ENCODE measurements at regions not wholly inside any gene's neighbourhood (a gene's known extent, or its start where the extent isn't known, plus 50 kb on each side); places are given as distances from the start of the nearest gene placed in this dataset.

DNA sequence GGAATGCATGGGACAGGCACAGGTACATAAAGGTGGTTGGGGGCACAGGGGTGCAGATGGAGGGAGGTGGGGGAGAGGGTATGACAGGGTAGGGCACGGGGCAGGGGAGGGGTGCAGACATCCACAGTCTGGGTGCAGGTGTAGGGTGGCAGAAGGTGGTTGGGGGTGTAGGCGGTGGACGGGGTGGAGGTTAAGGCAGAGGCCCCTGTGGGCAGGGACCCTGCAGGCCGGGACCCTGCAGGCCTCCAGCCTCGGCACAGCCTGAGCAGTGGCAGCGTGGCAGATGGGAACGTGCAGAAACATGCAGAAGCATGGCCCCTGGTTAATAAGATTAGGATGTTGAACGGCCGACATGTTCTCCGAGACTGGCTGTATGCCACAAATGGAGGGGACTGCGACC, 115.2 kb downstream of the RBFOX3 start:
- H3K27ac ChIP-seq (ENCODE audit: low read length): no peak overlapping the region
- no peak overlapping the region for H3K4me3 ChIP-seq (ENCODE audit: low read length)
- H2AFZ ChIP-seq (ENCODE audit: low read depth, low read length): no peak overlapping the region
- H3K79me2 ChIP-seq (replicated peaks; ENCODE audit: insufficient read depth, low read length): no peaks in the 10 kb centered on the region
- H3K9ac ChIP-seq (ENCODE audit: low read length): no peak overlapping the region
- no peaks in the 10 kb centered on the region for H4K20me1 ChIP-seq (ENCODE audit: insufficient read depth)
- no peaks in the 10 kb centered on the region for H3K9me2 ChIP-seq (ENCODE audit: insufficient read depth, low read length)
- H3K36me3 ChIP-seq (ENCODE audit: insufficient read depth, low read length): no peaks in the 10 kb centered on the region
- H3K27me3 ChIP-seq (ENCODE audit: insufficient read depth, low read depth, low read length): no peaks in the 10 kb centered on the region
- no peak for TF ChIP-seq MXI1 (conservative IDR thresholded peaks at IDR 0.05; ENCODE audit: poor library complexity, severe bottlenecking)
- no peak for TF ChIP-seq SMC3 (conservative IDR thresholded peaks at IDR 0.05; ENCODE audit: poor library complexity)
- TF ChIP-seq EZH2 (IDR thresholded peaks at IDR 0.05; ENCODE audit: borderline replicate concordance, insufficient read depth, low read length, poor library complexity, severe bottlenecking): no peak
- TF ChIP-seq EP300 (conservative IDR thresholded peaks at IDR 0.05; ENCODE audit: poor library complexity, severe bottlenecking): no peak
- no peak for TF ChIP-seq RAD21 (conservative IDR thresholded peaks at IDR 0.05)
- TF ChIP-seq, protein P1, sequence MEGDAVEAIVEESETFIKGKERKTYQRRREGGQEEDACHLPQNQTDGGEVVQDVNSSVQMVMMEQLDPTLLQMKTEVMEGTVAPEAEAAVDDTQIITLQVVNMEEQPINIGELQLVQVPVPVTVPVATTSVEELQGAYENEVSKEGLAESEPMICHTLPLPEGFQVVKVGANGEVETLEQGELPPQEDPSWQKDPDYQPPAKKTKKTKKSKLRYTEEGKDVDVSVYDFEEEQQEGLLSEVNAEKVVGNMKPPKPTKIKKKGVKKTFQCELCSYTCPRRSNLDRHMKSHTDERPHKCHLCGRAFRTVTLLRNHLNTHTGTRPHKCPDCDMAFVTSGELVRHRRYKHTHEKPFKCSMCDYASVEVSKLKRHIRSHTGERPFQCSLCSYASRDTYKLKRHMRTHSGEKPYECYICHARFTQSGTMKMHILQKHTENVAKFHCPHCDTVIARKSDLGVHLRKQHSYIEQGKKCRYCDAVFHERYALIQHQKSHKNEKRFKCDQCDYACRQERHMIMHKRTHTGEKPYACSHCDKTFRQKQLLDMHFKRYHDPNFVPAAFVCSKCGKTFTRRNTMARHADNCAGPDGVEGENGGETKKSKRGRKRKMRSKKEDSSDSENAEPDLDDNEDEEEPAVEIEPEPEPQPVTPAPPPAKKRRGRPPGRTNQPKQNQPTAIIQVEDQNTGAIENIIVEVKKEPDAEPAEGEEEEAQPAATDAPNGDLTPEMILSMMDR (IDR thresholded peaks at IDR 0.05; ENCODE audit: poor library complexity, severe bottlenecking): no peak
- TF ChIP-seq TAF1 (IDR thresholded peaks at IDR 0.05; ENCODE audit: low read depth): no peak
- no peak for TF ChIP-seq POLR2AphosphoS5 (IDR thresholded peaks at IDR 0.05)
- TF ChIP-seq, protein P2, sequence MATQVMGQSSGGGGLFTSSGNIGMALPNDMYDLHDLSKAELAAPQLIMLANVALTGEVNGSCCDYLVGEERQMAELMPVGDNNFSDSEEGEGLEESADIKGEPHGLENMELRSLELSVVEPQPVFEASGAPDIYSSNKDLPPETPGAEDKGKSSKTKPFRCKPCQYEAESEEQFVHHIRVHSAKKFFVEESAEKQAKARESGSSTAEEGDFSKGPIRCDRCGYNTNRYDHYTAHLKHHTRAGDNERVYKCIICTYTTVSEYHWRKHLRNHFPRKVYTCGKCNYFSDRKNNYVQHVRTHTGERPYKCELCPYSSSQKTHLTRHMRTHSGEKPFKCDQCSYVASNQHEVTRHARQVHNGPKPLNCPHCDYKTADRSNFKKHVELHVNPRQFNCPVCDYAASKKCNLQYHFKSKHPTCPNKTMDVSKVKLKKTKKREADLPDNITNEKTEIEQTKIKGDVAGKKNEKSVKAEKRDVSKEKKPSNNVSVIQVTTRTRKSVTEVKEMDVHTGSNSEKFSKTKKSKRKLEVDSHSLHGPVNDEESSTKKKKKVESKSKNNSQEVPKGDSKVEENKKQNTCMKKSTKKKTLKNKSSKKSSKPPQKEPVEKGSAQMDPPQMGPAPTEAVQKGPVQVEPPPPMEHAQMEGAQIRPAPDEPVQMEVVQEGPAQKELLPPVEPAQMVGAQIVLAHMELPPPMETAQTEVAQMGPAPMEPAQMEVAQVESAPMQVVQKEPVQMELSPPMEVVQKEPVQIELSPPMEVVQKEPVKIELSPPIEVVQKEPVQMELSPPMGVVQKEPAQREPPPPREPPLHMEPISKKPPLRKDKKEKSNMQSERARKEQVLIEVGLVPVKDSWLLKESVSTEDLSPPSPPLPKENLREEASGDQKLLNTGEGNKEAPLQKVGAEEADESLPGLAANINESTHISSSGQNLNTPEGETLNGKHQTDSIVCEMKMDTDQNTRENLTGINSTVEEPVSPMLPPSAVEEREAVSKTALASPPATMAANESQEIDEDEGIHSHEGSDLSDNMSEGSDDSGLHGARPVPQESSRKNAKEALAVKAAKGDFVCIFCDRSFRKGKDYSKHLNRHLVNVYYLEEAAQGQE (IDR thresholded peaks at IDR 0.05; ENCODE audit: borderline replicate concordance): no peak
- H3F3A ChIP-seq (ENCODE audit: insufficient read depth, low read length, poor library complexity, severe bottlenecking): no peaks in the 10 kb centered on the region
- no peaks in the 10 kb centered on the region for H3K9me3 ChIP-seq (ENCODE audit: low read length)
- H3K4me2 ChIP-seq (ENCODE audit: low read length): no peak overlapping the region

DNA sequence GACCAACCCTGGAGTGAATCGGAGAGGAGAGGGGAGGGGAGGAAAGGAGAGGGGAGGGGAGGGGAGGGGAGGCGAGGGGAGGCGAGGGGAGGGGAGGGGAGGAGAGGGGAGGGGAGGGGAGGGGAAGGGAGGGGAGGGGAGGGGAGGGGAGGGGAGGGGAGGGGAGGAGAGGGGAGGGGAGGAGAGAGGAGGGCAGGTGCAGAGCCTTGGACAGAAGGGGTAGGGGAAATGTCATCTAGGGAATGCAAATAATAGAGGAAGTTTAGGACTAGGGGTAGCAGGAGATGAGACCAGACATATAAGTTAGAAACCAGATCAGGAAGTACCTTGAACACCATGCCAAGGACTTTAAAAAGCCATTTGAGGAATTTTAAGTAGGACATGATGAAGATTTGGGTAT, 119.8 kb downstream of the RBFOX3 start:
- no peak overlapping the region for H3K9ac ChIP-seq (ENCODE audit: low read length)
- TF ChIP-seq EP300 (conservative IDR thresholded peaks at IDR 0.05; ENCODE audit: poor library complexity, severe bottlenecking): no peak
- H3K4me2 ChIP-seq (ENCODE audit: low read length): no peak overlapping the region
- H3K79me2 ChIP-seq (replicated peaks; ENCODE audit: insufficient read depth, low read length): no peaks in the 10 kb centered on the region
- H3F3A ChIP-seq (ENCODE audit: insufficient read depth, low read length, poor library complexity, severe bottlenecking): no peaks in the 10 kb centered on the region
- no peaks in the 10 kb centered on the region for H3K36me3 ChIP-seq (ENCODE audit: insufficient read depth, low read length)
- H4K20me1 ChIP-seq (ENCODE audit: insufficient read depth): no peaks in the 10 kb centered on the region
- no peaks in the 10 kb centered on the region for H3K9me3 ChIP-seq (ENCODE audit: low read length)
- H3K9me2 ChIP-seq (ENCODE audit: insufficient read depth, low read length): no peaks in the 10 kb centered on the region
- H3K4me3 ChIP-seq (ENCODE audit: low read length): no peak overlapping the region
- no peak overlapping the region for H2AFZ ChIP-seq (ENCODE audit: low read depth, low read length)
- H3K27ac ChIP-seq (ENCODE audit: low read length): no peak overlapping the region
- H3K27me3 ChIP-seq (ENCODE audit: insufficient read depth, low read depth, low read length): no peaks in the 10 kb centered on the region

DNA sequence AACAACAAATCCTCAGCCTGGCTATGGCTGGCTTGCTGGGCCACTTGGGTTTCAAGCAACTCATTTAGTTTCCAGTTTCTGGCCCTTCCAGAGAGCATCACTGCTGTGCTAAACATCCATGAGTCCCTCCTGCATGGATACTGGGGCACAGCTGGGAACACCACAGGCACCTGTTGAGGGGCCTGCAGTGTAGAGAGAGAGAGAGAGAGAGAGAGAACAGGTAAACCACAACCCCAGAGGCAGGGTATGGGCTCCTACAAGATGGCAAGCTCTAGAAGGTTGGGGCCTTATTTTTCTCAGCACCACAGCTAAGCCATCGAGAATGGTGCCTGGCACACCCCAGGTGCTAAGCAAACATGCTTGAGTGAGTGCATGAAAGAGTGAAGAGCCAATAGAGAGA, 120.3 kb downstream of the RBFOX3 start:
- no peak overlapping the region for H3K4me3 ChIP-seq (ENCODE audit: low read length)
- no peak overlapping the region for H3K27ac ChIP-seq (ENCODE audit: low read length)
- H3K9me3 ChIP-seq (ENCODE audit: low read length): no peaks in the 10 kb centered on the region
- H3K27me3 ChIP-seq (ENCODE audit: insufficient read depth, low read depth, low read length): no peaks in the 10 kb centered on the region
- no peak overlapping the region for H2AFZ ChIP-seq (ENCODE audit: low read depth, low read length)
- no peak overlapping the region for H3K9ac ChIP-seq (ENCODE audit: low read length)
- no peaks in the 10 kb centered on the region for H3K9me2 ChIP-seq (ENCODE audit: insufficient read depth, low read length)
- no peaks in the 10 kb centered on the region for H3K36me3 ChIP-seq (ENCODE audit: insufficient read depth, low read length)
- no peaks in the 10 kb centered on the region for H3K79me2 ChIP-seq (replicated peaks; ENCODE audit: insufficient read depth, low read length)
- H4K20me1 ChIP-seq (ENCODE audit: insufficient read depth): no peaks in the 10 kb centered on the region
- no peak overlapping the region for H3K4me2 ChIP-seq (ENCODE audit: low read length)
- TF ChIP-seq POLR2AphosphoS5 (IDR thresholded peaks at IDR 0.05): no peak
- TF ChIP-seq RAD21 (conservative IDR thresholded peaks at IDR 0.05): no peak
- TF ChIP-seq EZH2 (IDR thresholded peaks at IDR 0.05; ENCODE audit: borderline replicate concordance, insufficient read depth, low read length, poor library complexity, severe bottlenecking): no peak
- no peak for TF ChIP-seq EP300 (conservative IDR thresholded peaks at IDR 0.05; ENCODE audit: poor library complexity, severe bottlenecking)
- TF ChIP-seq MXI1 (conservative IDR thresholded peaks at IDR 0.05; ENCODE audit: poor library complexity, severe bottlenecking): no peak
- TF ChIP-seq, protein P1 (IDR thresholded peaks at IDR 0.05; ENCODE audit: poor library complexity, severe bottlenecking): no peak
- no peak for TF ChIP-seq SMC3 (conservative IDR thresholded peaks at IDR 0.05; ENCODE audit: poor library complexity)
- TF ChIP-seq, protein P2 (IDR thresholded peaks at IDR 0.05; ENCODE audit: borderline replicate concordance): no peak
- no peak for TF ChIP-seq TAF1 (IDR thresholded peaks at IDR 0.05; ENCODE audit: low read depth)
- H3F3A ChIP-seq (ENCODE audit: insufficient read depth, low read length, poor library complexity, severe bottlenecking): no peaks in the 10 kb centered on the region

Measured in neural cell (in vitro differentiated cells).